ENCODE measurements at regions not wholly inside any gene's neighbourhood (a gene's known extent, or its start where the extent isn't known, plus 50 kb on each side); places are given as distances from the start of the nearest gene placed in this dataset.
A peak's percentile ranks its signal among the peaks of the same experiment; 100 is the strongest.

GRCh38 chr13:97538203-97538602, 104.2 kb downstream of the RAP2A start:
- Histone ChIP-seq H3K4me3 (no peak overlapping the region), H3K4me1 (ENCODE audit: control insufficient read depth, insufficient read depth, low read length) (peaks cover 6% of the 10 kb centered on the region), H2AFZ (ENCODE audit: control insufficient read depth, low read depth, low read length) (no peak overlapping the region; the same call in 1 of the 2 replicates), H3K9ac (ENCODE audit: control insufficient read depth, insufficient read depth, low read length) (no peak overlapping the region), H3K79me2 (ENCODE audit: control insufficient read depth, insufficient read depth, low read length) (no peaks in the 10 kb centered on the region), H3K9me3 (replicated peaks; ENCODE audit: control insufficient read depth, insufficient read depth, low read length) (no peaks in the 10 kb centered on the region), H4K20me1 (ENCODE audit: control insufficient read depth, insufficient read depth) (no peaks in the 10 kb centered on the region), H3K36me3 (ENCODE audit: control insufficient read depth in 2 of 2, insufficient read depth in 2 of 2, low read length in 1 of 2) (no peaks in the 10 kb centered on the region), H3K27ac (ENCODE audit: control insufficient read depth, insufficient read depth) (no peak overlapping the region), H3K4me2 (ENCODE audit: control insufficient read depth, insufficient read depth) (0 out of 2 replicates have a peak overlapping the region, but pooled peaks have one; percentile 5), H3K27me3 (replicated peaks in 1 of 2; ENCODE audit: control insufficient read depth in 2 of 2, insufficient read depth in 2 of 2, low read length in 1 of 2) (no peaks in the 10 kb centered on the region)
- ATAC-seq, result no peak; the same call in 2 of the 3 replicates
- 48% methylated on average over 2 of the region's 2 CpGs for WGBS (ENCODE audit: insufficient coverage, insufficient replicate concordance, low lambda C conversion rate, missing lambda C conversion rate)
- BruUV-seq (replicated peaks), result no TSS peak
- ChIA-PET SMC1A (ENCODE audit: uncharacterized antibody, unreplicated experiment) (interaction anchor here (1.3 kb wide), 1 partner anchor 107 kb away, joined by 3 read pairs; no protein-coding TSS in a partner anchor), RAD21 (ENCODE audit: unreplicated experiment) (interaction anchor here (0.5 kb wide), 1 partner anchor 103 kb away, joined by 3 read pairs; no protein-coding TSS in a partner anchor), CTCF (interaction anchor here (1.3 kb wide), 1 partner anchor 79 kb away, joined by 3 read pairs; no protein-coding TSS in a partner anchor), POLR2A (no interaction called here)
- intact Hi-C loops (cut with micrococcal nuclease; ENCODE audit: unreplicated experiment) (no loop called here), in situ Hi-C loops (cut with MboI) (no loop called here)
- no peak for TF ChIP-seq NFYA (IDR thresholded peaks at IDR 0.05; ENCODE audit: borderline replicate concordance, low read depth, low read length)
- TF ChIP-seq SUZ12 (IDR thresholded peaks at IDR 0.05; ENCODE audit: unreplicated experiment), result no peak
- no peak for TF ChIP-seq ZNF217 (IDR thresholded peaks at IDR 0.05)
- no peak for TF ChIP-seq ZNF622 (IDR thresholded peaks at IDR 0.05)
- no peak for TF ChIP-seq SIX5 (IDR thresholded peaks at IDR 0.05; ENCODE audit: low read depth, low read length, severe bottlenecking)
- no peak for TF ChIP-seq NKRF (conservative IDR thresholded peaks at IDR 0.05)
- no peak for DNase-seq (ENCODE audit: low read depth, low spot score)
- no peak for FAIRE-seq

Measured in GM12878 (cell line).